Transverse colon (tissue), 4 donors: ENCODE measurements at regions not wholly inside any gene's neighbourhood (a gene's known extent, or its start where the extent isn't known, plus 50 kb on each side); places are given as distances from the start of the nearest gene placed in this dataset.

Source experiments
- DNase-seq: peaks from one replicate; pipeline ENCODE4 v3.0.0-alpha.2; 2019
- H3K27ac ChIP-seq, 4 donors: fragments of 200-600 bp; sonication (generic); 2 replicates each; pipeline ENCODE4 v1.5.1; 2016 to 2018; ENCODE audit warnings: inconsistent platforms in 4 of 4
- H3K27me3 ChIP-seq: fragments of 200-600 bp; sonication (generic); 2 replicates; pipeline ENCODE4 v1.5.1; 2017; ENCODE audit warnings: inconsistent platforms
- H3K36me3 ChIP-seq, 4 donors: fragments of 200-600 bp; sonication (generic); 2 replicates each; pipeline ENCODE4 v1.5.1; 2017 to 2019; ENCODE audit warnings: inconsistent platforms in 4 of 4
- H3K4me1 ChIP-seq, 4 donors: fragments of 200-600 bp; sonication (generic); 2 replicates each; pipeline ENCODE4 v1.5.1; 2017 to 2020; ENCODE audit warnings: inconsistent platforms in 4 of 4
- H3K4me3 ChIP-seq, 4 donors: fragments of 200-600 bp; sonication (generic); 1 replicate in 1 of 4; 2 replicates in 3 of 4; pipeline versions ENCODE4 v1.5.1 to v1.6.1; 2017 to 2019; ENCODE audit warnings: inconsistent platforms in 4 of 4
- H3K9me3 ChIP-seq, 2 donors: fragments of 200-600 bp; sonication (generic); 2 replicates each; pipeline ENCODE4 v1.5.1; 2017 to 2019; ENCODE audit warnings: inconsistent platforms in 2 of 2
- EP300 ChIP-seq: sonication (generic); formaldehyde crosslinking; IDR thresholded peaks from one replicate; pipeline ENCODE4 v1.6.1; 2017; ENCODE audit warnings: antibody characterized with exemption, low read depth
- POLR2A ChIP-seq: fragments of 450-650 bp; IDR thresholded peaks from one replicate; pipeline ENCODE4 v1.6.1; 2016; ENCODE audit warnings: antibody characterized with exemption, mild to moderate bottlenecking, moderate library complexity
- POLR2AphosphoS5 ChIP-seq, 3 donors: sonication (generic); formaldehyde crosslinking; IDR thresholded peaks; one replicate each; pipeline ENCODE4 v1.6.1; 2016; ENCODE audit warnings: antibody characterized with exemption in 3 of 3
- WGBS, 2 donors: methylation state at CpG; one replicate each; pipeline ENCODE4 v1.1.5; 2018; ENCODE audit warnings: low coverage in 1 of 2; 5-methylcytosine and 5-hydroxymethylcytosine counted together
- in situ Hi-C, 4 donors: fragments of 200-750 bp; cut with MboI; loops; one replicate each; pipeline versions ENCODE4 v1.15.0 to v1.15.1; 2017; ENCODE audit warnings: low sequenced_read_pairs in 3 of 4, low pct_ligation_motif_present in 1 of 4, low pct_unique_long_range_greater_than_20kb in 1 of 4
- intact Hi-C: fragments of 100-400 bp; cut with DNase I; formaldehyde crosslinking; loops from one replicate; pipeline ENCODE4 v1.15.1; 2023; ENCODE audit warnings: low total_unique reads
- TF ChIP-seq, protein P1 (sequence below), 5 experiments: fragments of 200-600 bp in 3 of 5; fragments of 450-650 bp in 2 of 5; sonication (generic) in 3 of 5; IDR thresholded peaks; 1 replicate in 2 of 5; 2 replicates in 3 of 5; pipeline ENCODE4 v1.5.1; 2016 to 2017; ENCODE audit warnings: antibody characterized with exemption in 5 of 5, inconsistent platforms in 3 of 5, mild to moderate bottlenecking in 2 of 5, moderate library complexity in 1 of 5

DNA sequence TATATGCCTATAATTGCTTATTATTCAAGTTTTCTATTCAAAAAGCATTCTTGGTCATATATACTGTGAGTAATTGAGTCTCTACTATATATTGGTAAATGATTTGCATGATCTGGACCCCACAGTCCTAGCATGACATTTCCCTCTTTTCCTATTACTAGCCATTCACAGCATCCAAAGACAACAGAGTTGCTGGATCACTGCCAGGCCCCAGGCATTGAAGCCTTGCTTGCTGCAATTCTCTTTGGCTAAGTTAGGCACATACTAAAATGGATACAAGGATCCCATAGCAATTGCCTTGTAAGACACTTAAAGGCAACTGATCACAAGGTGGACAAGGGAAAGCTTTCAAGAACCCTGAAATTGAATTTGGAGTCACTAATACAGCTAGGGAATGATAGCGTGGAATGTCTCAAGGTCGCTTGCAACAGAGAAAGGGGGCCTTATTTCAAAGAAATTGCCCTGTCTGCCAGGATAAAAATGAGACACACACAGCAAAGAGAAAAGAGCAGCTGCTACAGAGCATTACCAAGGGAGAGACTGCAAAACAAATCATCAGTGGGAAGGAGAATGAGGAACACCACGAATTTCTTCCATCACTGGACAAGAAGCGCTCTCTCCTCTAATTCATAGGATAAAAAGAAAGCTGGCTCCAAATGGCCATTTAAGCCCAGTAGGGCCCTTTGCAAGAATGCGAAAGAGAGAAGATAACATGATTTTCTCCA is 77.1 kb upstream of the EPHA4 start:
- intact Hi-C loops (no loop called here), in situ Hi-C loops (no loop called here)
- 73 to 86% methylated on average over 5 of the region's 5 CpGs for WGBS, 2 donors
- Histone ChIP-seq H3K9me3 (no peaks in the 10 kb centered on the region), H3K4me1 (no peaks in the 10 kb centered on the region), H3K4me3 (no peak overlapping the region), H3K27ac (no peak overlapping the region), H3K27me3 (no peaks in the 10 kb centered on the region), H3K36me3 (no peaks in the 10 kb centered on the region)
- no peak for DNase-seq
- TF ChIP-seq, protein P1, sequence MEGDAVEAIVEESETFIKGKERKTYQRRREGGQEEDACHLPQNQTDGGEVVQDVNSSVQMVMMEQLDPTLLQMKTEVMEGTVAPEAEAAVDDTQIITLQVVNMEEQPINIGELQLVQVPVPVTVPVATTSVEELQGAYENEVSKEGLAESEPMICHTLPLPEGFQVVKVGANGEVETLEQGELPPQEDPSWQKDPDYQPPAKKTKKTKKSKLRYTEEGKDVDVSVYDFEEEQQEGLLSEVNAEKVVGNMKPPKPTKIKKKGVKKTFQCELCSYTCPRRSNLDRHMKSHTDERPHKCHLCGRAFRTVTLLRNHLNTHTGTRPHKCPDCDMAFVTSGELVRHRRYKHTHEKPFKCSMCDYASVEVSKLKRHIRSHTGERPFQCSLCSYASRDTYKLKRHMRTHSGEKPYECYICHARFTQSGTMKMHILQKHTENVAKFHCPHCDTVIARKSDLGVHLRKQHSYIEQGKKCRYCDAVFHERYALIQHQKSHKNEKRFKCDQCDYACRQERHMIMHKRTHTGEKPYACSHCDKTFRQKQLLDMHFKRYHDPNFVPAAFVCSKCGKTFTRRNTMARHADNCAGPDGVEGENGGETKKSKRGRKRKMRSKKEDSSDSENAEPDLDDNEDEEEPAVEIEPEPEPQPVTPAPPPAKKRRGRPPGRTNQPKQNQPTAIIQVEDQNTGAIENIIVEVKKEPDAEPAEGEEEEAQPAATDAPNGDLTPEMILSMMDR (IDR thresholded peaks at IDR 0.05): no peak
- TF ChIP-seq POLR2AphosphoS5 (IDR thresholded peaks at IDR 0.05) (no peak), POLR2A (no peak), EP300 (no peak)

DNA sequence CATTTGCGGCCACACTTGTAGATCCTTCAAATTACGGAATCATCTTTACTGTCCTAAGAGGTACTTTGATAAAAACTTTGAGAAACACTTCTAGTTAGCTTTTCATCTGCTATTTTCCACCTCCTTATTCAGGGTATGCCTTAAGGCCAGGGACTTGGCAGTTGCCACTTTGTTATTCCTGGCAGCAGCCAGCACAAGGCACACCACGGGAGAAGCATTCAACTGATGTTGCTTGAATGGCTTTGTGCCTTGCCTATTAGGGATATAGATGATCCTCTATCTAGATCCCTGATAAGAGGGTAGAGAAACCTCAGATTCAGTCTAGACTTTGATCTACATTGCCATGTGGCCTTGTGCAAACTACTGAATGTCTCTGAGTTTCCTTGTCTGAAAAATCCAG is 70.3 kb upstream of the EPHA4 start:
- no peaks in the 10 kb centered on the region for H3K9me3 ChIP-seq
- no peaks in the 10 kb centered on the region for H3K27me3 ChIP-seq
- DNase-seq: no peak
- no peaks in the 10 kb centered on the region for H3K4me1 ChIP-seq
- intact Hi-C loops: no loop called here
- in situ Hi-C loops: no loop called here
- no peaks in the 10 kb centered on the region for H3K36me3 ChIP-seq
- no peak overlapping the region for H3K27ac ChIP-seq
- 82 to 84% methylated on average over 3 of the region's 3 CpGs for WGBS, 2 donors
- no peak overlapping the region for H3K4me3 ChIP-seq
- TF ChIP-seq EP300 (no peak), POLR2AphosphoS5 (IDR thresholded peaks at IDR 0.05) (no peak), POLR2A (no peak)
- TF ChIP-seq, protein P1 (IDR thresholded peaks at IDR 0.05): no peak

DNA sequence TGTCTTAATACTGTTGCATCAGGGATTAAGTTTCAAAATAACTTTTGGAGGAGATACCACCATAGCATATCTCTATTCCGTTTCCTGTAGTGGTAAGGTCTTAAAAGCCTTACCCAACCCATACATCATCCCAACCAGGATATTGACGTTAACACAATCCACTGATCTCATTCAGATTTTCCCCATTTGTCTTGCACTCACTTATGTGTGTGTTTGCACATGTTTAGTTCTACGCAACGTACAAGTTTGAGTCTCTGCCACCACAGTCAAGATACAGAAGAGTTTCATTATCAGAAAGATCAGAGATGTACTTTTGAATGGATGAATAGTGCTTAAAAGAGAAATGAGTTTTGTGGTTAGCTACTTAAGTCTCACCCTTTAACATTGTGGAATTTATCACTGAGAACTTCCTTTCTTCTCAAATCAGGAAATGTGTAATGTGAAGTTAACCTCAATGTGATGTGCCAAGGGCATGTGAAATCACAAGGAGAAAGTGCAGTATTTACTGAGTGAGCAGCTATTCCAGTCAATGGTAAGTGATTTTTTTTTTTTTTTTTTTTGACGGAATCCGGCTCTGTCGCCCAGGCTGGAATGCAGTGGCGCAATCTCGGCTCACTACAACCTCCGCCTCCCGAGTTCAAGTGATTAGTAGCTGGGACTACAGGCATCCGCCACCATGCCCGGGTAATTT is 69.2 kb upstream of the EPHA4 start:
- H3K27ac ChIP-seq: no peak overlapping the region
- H3K4me1 ChIP-seq: no peaks in the 10 kb centered on the region
- DNase-seq: no peak
- no peak overlapping the region for H3K4me3 ChIP-seq
- in situ Hi-C loops (no loop called here), intact Hi-C loops (no loop called here)
- TF ChIP-seq, protein P1 (IDR thresholded peaks at IDR 0.05): no peak
- TF ChIP-seq EP300 (no peak), POLR2AphosphoS5 (IDR thresholded peaks at IDR 0.05) (no peak), POLR2A (no peak)
- no peaks in the 10 kb centered on the region for H3K36me3 ChIP-seq
- no peaks in the 10 kb centered on the region for H3K27me3 ChIP-seq
- WGBS, 2 donors: 84 to 85% methylated on average over 4 to 13 of the region's 13 CpGs
- no peaks in the 10 kb centered on the region for H3K9me3 ChIP-seq

DNA sequence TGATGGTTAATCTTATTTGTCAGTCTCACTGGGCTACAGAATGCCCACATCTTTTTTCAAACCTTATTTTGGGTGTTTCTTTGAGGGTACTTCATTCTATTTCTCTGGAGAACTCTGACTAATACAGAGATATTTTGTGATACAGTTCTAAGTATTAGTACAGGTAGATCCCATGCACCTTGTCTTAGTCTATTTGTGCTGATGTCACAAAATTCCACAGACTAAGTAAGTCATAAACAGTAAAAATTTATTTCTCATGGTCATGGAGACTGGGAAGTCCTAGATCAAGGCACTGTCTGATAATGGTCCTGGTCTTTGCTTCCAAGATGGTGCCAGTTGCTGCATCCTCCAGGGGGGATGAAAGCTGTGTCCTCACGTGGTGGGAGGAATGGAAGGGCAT is 68.6 kb upstream of the EPHA4 start:
- H3K27ac ChIP-seq: no peak overlapping the region
- no peak overlapping the region for H3K4me3 ChIP-seq
- no peak for TF ChIP-seq EP300
- in situ Hi-C loops (no loop called here), intact Hi-C loops (no loop called here)
- no peak for DNase-seq
- H3K9me3 ChIP-seq: no peaks in the 10 kb centered on the region
- H3K27me3 ChIP-seq: no peaks in the 10 kb centered on the region
- H3K36me3 ChIP-seq: no peaks in the 10 kb centered on the region
- no peaks in the 10 kb centered on the region for H3K4me1 ChIP-seq
- WGBS, 2 donors: 60 to 79% methylated on average over 1 of the region's 1 CpG
